ENCODE measurements at regions not wholly inside any gene's neighbourhood (a gene's known extent, or its start where the extent isn't known, plus 50 kb on each side); places are given as distances from the start of the nearest gene placed in this dataset.

DNA sequence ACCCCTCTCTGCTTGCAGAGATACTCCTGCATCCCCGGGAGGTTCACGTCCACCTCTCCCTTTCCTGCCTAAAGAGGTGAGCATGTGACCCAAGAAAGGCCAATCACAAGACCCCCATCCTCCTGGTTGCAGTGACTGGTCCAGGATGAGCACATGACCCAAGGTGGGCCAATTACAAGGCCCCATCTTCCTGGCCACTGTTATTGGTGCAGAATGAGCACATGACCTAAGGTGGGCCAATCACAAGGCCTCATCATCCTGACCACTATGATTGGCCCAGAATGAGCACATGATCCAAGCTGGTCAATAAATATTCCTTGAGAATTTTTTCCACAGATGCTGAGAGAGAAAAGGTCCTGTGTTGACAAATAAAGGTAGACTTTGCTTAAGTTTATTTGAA, 350.7 kb downstream of the EFNB2 start:
- TF ChIP-seq, protein P1, sequence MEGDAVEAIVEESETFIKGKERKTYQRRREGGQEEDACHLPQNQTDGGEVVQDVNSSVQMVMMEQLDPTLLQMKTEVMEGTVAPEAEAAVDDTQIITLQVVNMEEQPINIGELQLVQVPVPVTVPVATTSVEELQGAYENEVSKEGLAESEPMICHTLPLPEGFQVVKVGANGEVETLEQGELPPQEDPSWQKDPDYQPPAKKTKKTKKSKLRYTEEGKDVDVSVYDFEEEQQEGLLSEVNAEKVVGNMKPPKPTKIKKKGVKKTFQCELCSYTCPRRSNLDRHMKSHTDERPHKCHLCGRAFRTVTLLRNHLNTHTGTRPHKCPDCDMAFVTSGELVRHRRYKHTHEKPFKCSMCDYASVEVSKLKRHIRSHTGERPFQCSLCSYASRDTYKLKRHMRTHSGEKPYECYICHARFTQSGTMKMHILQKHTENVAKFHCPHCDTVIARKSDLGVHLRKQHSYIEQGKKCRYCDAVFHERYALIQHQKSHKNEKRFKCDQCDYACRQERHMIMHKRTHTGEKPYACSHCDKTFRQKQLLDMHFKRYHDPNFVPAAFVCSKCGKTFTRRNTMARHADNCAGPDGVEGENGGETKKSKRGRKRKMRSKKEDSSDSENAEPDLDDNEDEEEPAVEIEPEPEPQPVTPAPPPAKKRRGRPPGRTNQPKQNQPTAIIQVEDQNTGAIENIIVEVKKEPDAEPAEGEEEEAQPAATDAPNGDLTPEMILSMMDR (IDR thresholded peaks at IDR 0.05) = no peak
- no peak for TF ChIP-seq POLR2A (IDR thresholded peaks at IDR 0.05)

Data from right lobe of liver (tissue), 4 donors.